Heart left ventricle (tissue), 13 donors: ENCODE measurements at regions not wholly inside any gene's neighbourhood (a gene's known extent, or its start where the extent isn't known, plus 50 kb on each side); places are given as distances from the start of the nearest gene placed in this dataset.

Experiments used
- CTCF ChIP-seq, 12 donors: fragments of 200-600 bp; sonication (generic) in 4 of 12; IDR thresholded peaks; one replicate each; pipeline versions ENCODE4 v1.5.0 to v1.8.0; 2018 to 2022; ENCODE audit warnings: antibody characterized with exemption in 12 of 12, mild to moderate bottlenecking in 5 of 12
- POLR2A ChIP-seq, 2 donors: fragments of 450-650 bp; IDR thresholded peaks; one replicate each; pipeline ENCODE4 v1.6.1; 2017; ENCODE audit warnings: antibody characterized with exemption in 2 of 2, mild to moderate bottlenecking in 2 of 2, moderate library complexity in 2 of 2
- donor health status: ischemic (EF 13 %, LVEDD 7.1; RV severe dilation, severe dysfunction).
- donor health status: DM: no; HTN: yes; CAD: no.
- donor health status: DM: no; HTN: no; CAD: no.
- donor health status: ischemic (EF 25% LVEDD 6.9; RV normal size, moderate dysfunction).
- donor health status: ischemic (EF 25% LVEDD 5.7; RV mildly dilated, moderate dysfunction).
- donor health status: ischemic (EF 35%, LVEDD 5.7; RV mildly dilated, moderate dysfunction).
- donor health status: nonischemic (EF 11% LVEDD 7.7; RV severe dilation, severe dysfunction).
- donor health status: DM: yes; HTN: yes; CAD: no.
- donor health status: PGD.
- donor health status: ischemic (EF 29% LVEDD 5.4; RV normal size, mild dysfunction).
- donor health status: nonischemic (EF 23%, LVEDD 6.1; RV moderate dilation, normal function).

GRCh38 chr2:194155431-194155830 is 1501.6 kb upstream of the SLC39A10 start:
- TF ChIP-seq CTCF (IDR thresholded peaks at IDR 0.05) (no peak), POLR2A (IDR thresholded peaks at IDR 0.05) (no peak)
